IMR-90 (cell line): ENCODE measurements at regions not wholly inside any gene's neighbourhood (a gene's known extent, or its start where the extent isn't known, plus 50 kb on each side); places are given as distances from the start of the nearest gene placed in this dataset.

Source experiments
- ATAC-seq: fragments of 200-7000 bp; cut with Tn5 transposase; 2 replicates; pipeline ENCODE4 v1.9.1; 2020; ENCODE audit warnings: low read depth, mild to moderate bottlenecking, moderate library complexity
- BruUV-seq: library from RNA; stranded (reverse); fragments of 400-500 nt; replicated peaks from 2 replicates; lab custom pipeline; 2021; lab: Mats Ljungman, UMichigan
- CTCF ChIA-PET: fragments of 300-600 bp; formaldehyde crosslinking; extraction: SDS; loops from one replicate; lab custom pipeline; 2021; ENCODE audit warnings: antibody characterized with exemption; lab: Yijun Ruan, JAX
- POLR2A ChIA-PET: fragments of 300-600 bp; sonication (Branson Sonifier 250); formaldehyde crosslinking; loops from one replicate; lab custom pipeline; 2022; ENCODE audit warnings: antibody characterized with exemption; ENCODE audit not compliant: unreplicated experiment; lab: Charles Lee
- DNase-seq: peaks from one replicate; pipeline ENCODE4 v3.0.0; 2013
- H2AFZ ChIP-seq: replicated peaks from 2 replicates; pipeline ENCODE3; 2013; ENCODE audit warnings: low read length, mild to moderate bottlenecking; ENCODE audit not compliant: poor library complexity
- H2AK5ac ChIP-seq: 2 replicates; pipeline ENCODE4 v1.6.1; 2013; ENCODE audit warnings: low read depth, low read length, inconsistent platforms
- H2AK9ac ChIP-seq: replicated peaks from 2 replicates; pipeline ENCODE3; 2013; ENCODE audit warnings: mild to moderate bottlenecking, low read depth, low read length, moderate library complexity; ENCODE audit not compliant: poor library complexity
- H2BK120ac ChIP-seq: 2 replicates; pipeline ENCODE4 v1.6.1; 2013; ENCODE audit warnings: low read depth, low read length, inconsistent platforms
- H2BK15ac ChIP-seq: 3 replicates; pipeline ENCODE4 v1.6.1; 2013; ENCODE audit warnings: low read depth, low read length, inconsistent platforms
- H2BK20ac ChIP-seq: 2 replicates; pipeline ENCODE4 v1.6.1; 2013; ENCODE audit warnings: low read depth, mild to moderate bottlenecking, inconsistent platforms, low read length, moderate library complexity
- H2BK5ac ChIP-seq: 2 replicates; pipeline ENCODE4 v1.6.1; 2013; ENCODE audit warnings: mild to moderate bottlenecking, low read depth, low read length, inconsistent platforms; ENCODE audit not compliant: poor library complexity, severe bottlenecking
- H3K14ac ChIP-seq: replicated peaks from 2 replicates; pipeline ENCODE4 v1.6.1; 2013; ENCODE audit warnings: low read depth, low read length, inconsistent platforms
- H3K18ac ChIP-seq: 2 replicates; pipeline ENCODE4 v1.6.1; 2013; ENCODE audit warnings: low read depth, low read length, control low read depth
- H3K23ac ChIP-seq: 2 replicates; pipeline ENCODE4 v1.6.1; 2013; ENCODE audit warnings: low read depth, low read length, inconsistent platforms
- H3K27ac ChIP-seq: 2 replicates; pipeline ENCODE4 v1.5.1; 2013; ENCODE audit warnings: mild to moderate bottlenecking, control low read depth, low read length; ENCODE audit not compliant: insufficient read depth
- H3K27me3 ChIP-seq: 2 replicates; pipeline ENCODE4 v1.6.1; 2013; ENCODE audit warnings: low read length; ENCODE audit not compliant: control insufficient read depth, insufficient read depth
- H3K36me3 ChIP-seq: 2 replicates; pipeline ENCODE4 v1.6.1; 2013; ENCODE audit warnings: low read length, mixed read lengths; ENCODE audit not compliant: control insufficient read depth, insufficient read depth
- H3K4ac ChIP-seq: 2 replicates; pipeline ENCODE4 v1.6.1; 2013; ENCODE audit warnings: low read depth, low read length, inconsistent platforms
- H3K4me1 ChIP-seq: 2 replicates; pipeline ENCODE4 v1.6.1; 2013; ENCODE audit warnings: low read length, mixed read lengths; ENCODE audit not compliant: control insufficient read depth, insufficient read depth
- H3K4me2 ChIP-seq: 2 replicates; pipeline ENCODE4 v1.6.1; 2013; ENCODE audit warnings: low read depth, mild to moderate bottlenecking, control low read depth, low read length, moderate library complexity
- H3K4me3 ChIP-seq: 2 replicates; pipeline ENCODE4 v1.5.1; 2013; ENCODE audit warnings: low read depth, mild to moderate bottlenecking, control low read depth, low read length, moderate library complexity; ENCODE audit not compliant: insufficient read depth
- H3K56ac ChIP-seq: 2 replicates; pipeline ENCODE4 v1.6.1; 2013; ENCODE audit warnings: low read length, inconsistent platforms; ENCODE audit not compliant: insufficient read depth; ENCODE audit errors: extremely low read depth
- H3K79me1 ChIP-seq, 2 experiments: 2 replicates each; pipeline ENCODE4 v1.6.1; 2013; ENCODE audit warnings: low read length in 2 of 2, inconsistent platforms in 1 of 2, low read depth in 1 of 2
- H3K9ac ChIP-seq: 2 replicates; pipeline ENCODE4 v1.6.1; 2013; ENCODE audit warnings: low read depth, low read length, control low read depth
- H3K9me1 ChIP-seq: 2 replicates; pipeline ENCODE4 v1.6.1; 2013; ENCODE audit warnings: low read length, inconsistent platforms; ENCODE audit not compliant: insufficient read depth
- H3K9me3 ChIP-seq: 2 replicates; pipeline ENCODE4 v1.6.1; 2013; ENCODE audit warnings: low read length; ENCODE audit not compliant: control insufficient read depth, insufficient read depth
- H4K20me1 ChIP-seq: 2 replicates; pipeline ENCODE4 v1.6.1; 2013; ENCODE audit warnings: low read length, inconsistent platforms; ENCODE audit not compliant: insufficient read depth
- H4K5ac ChIP-seq: 2 replicates; pipeline ENCODE4 v1.6.1; 2013; ENCODE audit warnings: mild to moderate bottlenecking, low read depth, low read length, control low read depth
- H4K8ac ChIP-seq, 2 experiments: 2 replicates each; pipeline ENCODE4 v1.6.1; 2013; ENCODE audit warnings: low read depth in 2 of 2, low read length in 2 of 2, control low read depth in 1 of 2, inconsistent platforms in 1 of 2
- H4K91ac ChIP-seq: 2 replicates; pipeline ENCODE4 v1.6.1; 2013; ENCODE audit warnings: low read depth, low read length, inconsistent platforms; ENCODE audit not compliant: insufficient read depth
- BHLHE40 ChIP-seq: fragments of 150-350 bp; IDR thresholded peaks from 2 replicates; pipeline ENCODE4 v1.6.1; 2016; ENCODE audit warnings: mild to moderate bottlenecking, low read depth, low read length
- CHD1 ChIP-seq: IDR thresholded peaks from 2 replicates; pipeline ENCODE4 v1.6.1; 2012; ENCODE audit warnings: low read depth, low read length, improper control_type of control experiment
- FOS ChIP-seq: fragments of 150-350 bp; IDR thresholded peaks from 2 replicates; pipeline ENCODE4 v1.6.1; 2016; ENCODE audit warnings: low read depth, low read length
- MAFK ChIP-seq: IDR thresholded peaks from 2 replicates; pipeline ENCODE4 v1.6.1; 2012; ENCODE audit warnings: low read depth, low read length, improper control_type of control experiment
- MXI1 ChIP-seq: IDR thresholded peaks from 2 replicates; pipeline ENCODE4 v1.6.1; 2012; ENCODE audit warnings: low read depth, mild to moderate bottlenecking, low read length, moderate library complexity, borderline replicate concordance
- POLR2A ChIP-seq: IDR thresholded peaks from 2 replicates; pipeline ENCODE4 v1.6.1; 2012; ENCODE audit warnings: mild to moderate bottlenecking, low read depth, low read length
- RAD21 ChIP-seq: IDR thresholded peaks from 2 replicates; pipeline ENCODE4 v1.6.1; 2012; ENCODE audit warnings: low read length, improper control_type of control experiment
- RCOR1 ChIP-seq: IDR thresholded peaks from 2 replicates; pipeline ENCODE4 v1.6.1; 2012; ENCODE audit warnings: mild to moderate bottlenecking, low read length, improper control_type of control experiment; ENCODE audit not compliant: insufficient replicate concordance
- RFX5 ChIP-seq: IDR thresholded peaks from 2 replicates; pipeline ENCODE4 v1.8.0; 2012; ENCODE audit warnings: low read depth, mild to moderate bottlenecking, low read length, moderate library complexity
- SMC3 ChIP-seq: fragments of 150-350 bp; IDR thresholded peaks from 2 replicates; pipeline ENCODE4 v1.6.1; 2016; ENCODE audit warnings: low read depth, mild to moderate bottlenecking, antibody characterized with exemption, low read length, moderate library complexity
- WGBS, 2 experiments: methylation state at CpG; one replicate each; pipeline versions ENCODE4 v1.1.5 to v1.1.7; 2013; ENCODE audit warnings: missing lambda C conversion rate in 2 of 2; ENCODE audit not compliant: insufficient read length in 1 of 2; ENCODE audit errors: extremely low coverage in 2 of 2; 5-methylcytosine and 5-hydroxymethylcytosine counted together
- dilution Hi-C: fragments of 300-500 bp; cut with HindIII; formaldehyde crosslinking; loops from one replicate; pipeline ENCODE4 v1.14.3; 2018; ENCODE audit warnings: low sequenced_read_pairs; ENCODE audit not compliant: unreplicated experiment
- in situ Hi-C: fragments of 300-500 bp; cut with MboI; formaldehyde crosslinking; loops from 3 replicates; pipeline ENCODE4 v1.14.3; 2019; ENCODE audit warnings: low sequenced_read_pairs, inconsistent platforms, mixed read lengths
- intact Hi-C: fragments of 100-400 bp; cut with micrococcal nuclease; formaldehyde crosslinking; loops from 2 replicates; pipeline ENCODE4 v1.10.0; 2022
- TF ChIP-seq, protein P1 (sequence below): fragments of 150-350 bp; IDR thresholded peaks from 2 replicates; pipeline ENCODE4 v1.6.1; 2016; ENCODE audit warnings: low read depth, mild to moderate bottlenecking, low read length, moderate library complexity, borderline replicate concordance

- H3K9ac ChIP-seq, result no peak overlapping the region
- H3K36me3 ChIP-seq, result no peaks in the 10 kb centered on the region
- intact Hi-C loops (no loop called here), in situ Hi-C loops (no loop called here), dilution Hi-C loops (no loop called here)
- CTCF ChIA-PET, result no interaction called here
- H3K4ac ChIP-seq, result no peak overlapping the region
- H3K27ac ChIP-seq, result no peak overlapping the region
- no peaks in the 10 kb centered on the region for H4K20me1 ChIP-seq
- no peak overlapping the region for H2BK15ac ChIP-seq
- H2BK20ac ChIP-seq, result no peak overlapping the region
- H3K18ac ChIP-seq, result no peak overlapping the region
- no TSS peak for BruUV-seq
- no peak overlapping the region for H4K8ac ChIP-seq
- no peak overlapping the region for H2AK5ac ChIP-seq
- ATAC-seq (no peak), DNase-seq (no peak)
- no peak overlapping the region for H3K4me3 ChIP-seq
- 100% methylated on average over 1 of the region's 4 CpGs; no CpG with 5 or more reads in 1 of the 2 experiments for WGBS, 2 experiments
- no peak overlapping the region for H3K4me2 ChIP-seq
- H2BK5ac ChIP-seq, result no peak overlapping the region
- no peak overlapping the region for H3K14ac ChIP-seq
- no peaks in the 10 kb centered on the region for H3K9me3 ChIP-seq
- no peak overlapping the region for H3K56ac ChIP-seq
- no peak overlapping the region for H4K5ac ChIP-seq
- no peak overlapping the region for H4K91ac ChIP-seq
- no peak overlapping the region for H3K23ac ChIP-seq
- no peaks in the 10 kb centered on the region for H3K79me1 ChIP-seq
- H3K9me1 ChIP-seq, result no peaks in the 10 kb centered on the region
- H2AFZ ChIP-seq, result no peak overlapping the region
- H2BK120ac ChIP-seq, result no peak overlapping the region
- no peaks in the 10 kb centered on the region for H3K4me1 ChIP-seq
- no peak overlapping the region for H2AK9ac ChIP-seq
- TF ChIP-seq FOS (no peak), CHD1 (no peak), MAFK (no peak), POLR2A (no peak), MXI1 (no peak), SMC3 (no peak), RAD21 (no peak), RCOR1 (no peak), BHLHE40 (no peak), RFX5 (no peak)
- TF ChIP-seq, protein P1, sequence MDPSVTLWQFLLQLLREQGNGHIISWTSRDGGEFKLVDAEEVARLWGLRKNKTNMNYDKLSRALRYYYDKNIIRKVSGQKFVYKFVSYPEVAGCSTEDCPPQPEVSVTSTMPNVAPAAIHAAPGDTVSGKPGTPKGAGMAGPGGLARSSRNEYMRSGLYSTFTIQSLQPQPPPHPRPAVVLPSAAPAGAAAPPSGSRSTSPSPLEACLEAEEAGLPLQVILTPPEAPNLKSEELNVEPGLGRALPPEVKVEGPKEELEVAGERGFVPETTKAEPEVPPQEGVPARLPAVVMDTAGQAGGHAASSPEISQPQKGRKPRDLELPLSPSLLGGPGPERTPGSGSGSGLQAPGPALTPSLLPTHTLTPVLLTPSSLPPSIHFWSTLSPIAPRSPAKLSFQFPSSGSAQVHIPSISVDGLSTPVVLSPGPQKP, result no peak
- POLR2A ChIA-PET, result no interaction called here
- no peaks in the 10 kb centered on the region for H3K27me3 ChIP-seq
These were observed 1165.1 kb upstream of the ADGRL4 start for GRCh38 chr1:80171631-80172030.
